H1 (cell line): ENCODE measurements at regions not wholly inside any gene's neighbourhood (a gene's known extent, or its start where the extent isn't known, plus 50 kb on each side); places are given as distances from the start of the nearest gene placed in this dataset.

Experiments
- CTCF ChIA-PET: fragments of 300-600 bp; sonication (Branson Sonifier 250); formaldehyde crosslinking; loops from one replicate; lab custom pipeline; 2021; ENCODE audit not compliant: partially characterized antibody; lab: Charles Lee
- POLR2A ChIA-PET: fragments of 300-600 bp; sonication (Branson Sonifier 250); formaldehyde crosslinking; loops from one replicate; lab custom pipeline; 2021; ENCODE audit warnings: inconsistent platforms; ENCODE audit not compliant: partially characterized antibody; lab: Charles Lee
- DNase-seq, 2 experiments: peaks; one replicate each; pipeline versions ENCODE4 v3.0.0 to v3.0.0-alpha.2; 2010 to 2022; ENCODE audit warnings: low spot score in 2 of 2, low read depth in 1 of 2, mixed read lengths in 1 of 2
- FAIRE-seq: peaks from 2 replicates; lab custom pipeline; 2011; peaks lifted over from hg19 to GRCh38; lab: Jason Lieb, UNC
- H2AFZ ChIP-seq: 2 replicates; pipeline ENCODE4 v1.8.1; 2012; ENCODE audit warnings: low read length, inconsistent platforms
- H2AK5ac ChIP-seq: 2 replicates; pipeline ENCODE4 v1.6.1; 2013; ENCODE audit warnings: low read depth, low read length
- H2BK120ac ChIP-seq: replicated peaks from 2 replicates; pipeline ENCODE3; 2013; ENCODE audit warnings: low read depth, low read length, inconsistent platforms
- H2BK12ac ChIP-seq: 2 replicates; pipeline ENCODE4 v1.6.1; 2013; ENCODE audit warnings: low read depth, low read length
- H2BK15ac ChIP-seq: 2 replicates; pipeline ENCODE4 v1.6.1; 2013; ENCODE audit warnings: low read length
- H2BK20ac ChIP-seq: 2 replicates; pipeline ENCODE4 v1.6.1; 2013; ENCODE audit warnings: low read length
- H2BK5ac ChIP-seq: 2 replicates; pipeline ENCODE4 v1.6.1; 2013; ENCODE audit warnings: low read depth, low read length
- H3K14ac ChIP-seq: 2 replicates; pipeline ENCODE4 v1.6.1; 2013; ENCODE audit warnings: inconsistent platforms; ENCODE audit not compliant: insufficient read length
- H3K18ac ChIP-seq: 2 replicates; pipeline ENCODE4 v1.6.1; 2013; ENCODE audit warnings: low read length; ENCODE audit errors: extremely low read depth
- H3K23ac ChIP-seq: 2 replicates; pipeline ENCODE4 v1.6.1; 2013; ENCODE audit warnings: inconsistent platforms; ENCODE audit not compliant: insufficient read length
- H3K23me2 ChIP-seq: 2 replicates; pipeline ENCODE4 v1.6.1; 2013; ENCODE audit warnings: low read depth, low read length
- H3K27ac ChIP-seq: 2 replicates; pipeline ENCODE4 v1.6.1; 2011; ENCODE audit warnings: low read depth, low read length, inconsistent platforms
- H3K27me3 ChIP-seq, 4 experiments: replicated peaks in 1 of 4; 1 replicate in 1 of 4; 2 replicates in 3 of 4; pipeline versions ENCODE4 v1.6.1 to v1.8.1; 2011 to 2013; ENCODE audit warnings: low read length in 3 of 4, mild to moderate bottlenecking in 3 of 4, inconsistent platforms in 2 of 4, mixed read lengths in 2 of 4, moderate library complexity in 1 of 4; ENCODE audit not compliant: control insufficient read depth in 3 of 4, insufficient read depth in 3 of 4; ENCODE audit errors: extremely low read depth in 1 of 4
- H3K36me3 ChIP-seq, 4 experiments: 2 replicates each; pipeline versions ENCODE4 v1.6.1 to v1.8.1; 2011 to 2013; ENCODE audit warnings: mild to moderate bottlenecking in 4 of 4, low read length in 3 of 4, moderate library complexity in 2 of 4, control low read depth in 1 of 4, inconsistent platforms in 1 of 4; ENCODE audit not compliant: insufficient read depth in 4 of 4, control insufficient read depth in 2 of 4
- H3K4ac ChIP-seq: replicated peaks from 2 replicates; pipeline ENCODE3; 2013; ENCODE audit warnings: low read length, low read depth, mixed read lengths, inconsistent platforms; ENCODE audit not compliant: insufficient read length
- H3K4me1 ChIP-seq, 4 experiments: replicated peaks in 1 of 4; 1 replicate in 1 of 4; 2 replicates in 3 of 4; pipeline versions ENCODE4 v1.6.1 to v1.8.1; 2011 to 2013; ENCODE audit warnings: low read length in 3 of 4, inconsistent platforms in 2 of 4, mixed read lengths in 1 of 4; ENCODE audit not compliant: insufficient read depth in 4 of 4, control insufficient read depth in 3 of 4
- H3K4me2 ChIP-seq, 2 experiments: 2 replicates each; pipeline versions ENCODE4 v1.6.1 to v1.8.1; 2011 to 2013; ENCODE audit warnings: low read depth in 2 of 2, low read length in 2 of 2, control low read depth in 1 of 2, inconsistent platforms in 1 of 2, mild to moderate bottlenecking in 1 of 2; ENCODE audit not compliant: insufficient read depth in 1 of 2
- H3K4me3 ChIP-seq, 4 experiments: fragments of 200-600, 300-600 bp in 1 of 4; sonication (generic), shearing (Covaris generic), sonication (Bioruptor Twin) in 1 of 4; 2 replicates each; pipeline versions ENCODE4 v1.5.1 to v1.8.1; 2011 to 2016; ENCODE audit warnings: low read length in 4 of 4, low read depth in 3 of 4, control low read depth in 2 of 4, inconsistent platforms in 2 of 4, mild to moderate bottlenecking in 2 of 4, mixed read lengths in 1 of 4, moderate library complexity in 1 of 4; ENCODE audit not compliant: insufficient read depth in 2 of 4; ENCODE audit errors: extremely low read depth in 1 of 4
- H3K56ac ChIP-seq: replicated peaks from 2 replicates; pipeline ENCODE3; 2013; ENCODE audit warnings: low read depth, mild to moderate bottlenecking, mixed read lengths, low read length, inconsistent platforms; ENCODE audit not compliant: insufficient read length
- H3K79me1 ChIP-seq: 2 replicates; pipeline ENCODE4 v1.6.1; 2013; ENCODE audit warnings: low read depth, low read length, control low read depth
- H3K79me2 ChIP-seq, 2 experiments: 2 replicates each; pipeline versions ENCODE4 v1.6.1 to v1.8.1; 2012 to 2013; ENCODE audit warnings: low read length in 2 of 2, mild to moderate bottlenecking in 2 of 2, inconsistent platforms in 1 of 2; ENCODE audit not compliant: insufficient read depth in 2 of 2, control insufficient read depth in 1 of 2
- H3K9ac ChIP-seq, 4 experiments: replicated peaks in 1 of 4; 1 replicate in 1 of 4; 2 replicates in 3 of 4; pipeline versions ENCODE4 v1.6.1 to v1.8.1; 2011 to 2013; ENCODE audit warnings: low read depth in 3 of 4, low read length in 3 of 4, control low read depth in 2 of 4, mild to moderate bottlenecking in 2 of 4, moderate library complexity in 2 of 4, inconsistent platforms in 1 of 4; ENCODE audit errors: extremely low read depth in 1 of 4
- H3K9me3 ChIP-seq, 2 experiments: 2 replicates each; pipeline versions ENCODE4 v1.6.1 to v1.8.1; 2012 to 2013; ENCODE audit warnings: mild to moderate bottlenecking in 2 of 2, moderate library complexity in 2 of 2, control low read depth in 1 of 2, inconsistent platforms in 1 of 2, low read depth in 1 of 2, low read length in 1 of 2, mixed read lengths in 1 of 2; ENCODE audit not compliant: insufficient read depth in 2 of 2
- H4K20me1 ChIP-seq, 2 experiments: replicated peaks in 1 of 2; 2 replicates each; pipeline versions ENCODE3 to v1.8.1; 2011 to 2013; ENCODE audit warnings: inconsistent platforms in 2 of 2, low read length in 2 of 2, mild to moderate bottlenecking in 1 of 2; ENCODE audit not compliant: insufficient read depth in 2 of 2, control insufficient read depth in 1 of 2
- H4K5ac ChIP-seq: 2 replicates; pipeline ENCODE4 v1.6.1; 2013; ENCODE audit warnings: low read length, low read depth, mixed read lengths, inconsistent platforms; ENCODE audit not compliant: insufficient read length
- H4K8ac ChIP-seq: 2 replicates; pipeline ENCODE4 v1.8.0; 2013; ENCODE audit warnings: mild to moderate bottlenecking, moderate library complexity, low read length, inconsistent platforms; ENCODE audit not compliant: insufficient read depth; ENCODE audit errors: extremely low read depth
- H4K91ac ChIP-seq: replicated peaks from 2 replicates; pipeline ENCODE3; 2013; ENCODE audit warnings: low read length, mixed read lengths, inconsistent platforms; ENCODE audit not compliant: insufficient read length
- EP300 ChIP-seq, 2 experiments: IDR thresholded peaks; 1 replicate in 1 of 2; 2 replicates in 1 of 2; pipeline ENCODE4 v1.6.1; 2011 to 2012; ENCODE audit warnings: low read depth in 2 of 2, low read length in 2 of 2, mild to moderate bottlenecking in 2 of 2, borderline replicate concordance in 1 of 2, inconsistent platforms in 1 of 2, moderate library complexity in 1 of 2
- TBP ChIP-seq: IDR thresholded peaks from 2 replicates; pipeline ENCODE4 v1.6.1; 2011; ENCODE audit warnings: low read depth, low read length, improper control_type of control experiment
- YY1 ChIP-seq: IDR thresholded peaks from 2 replicates; pipeline ENCODE4 v1.6.1; 2011; ENCODE audit warnings: low read depth, mild to moderate bottlenecking, low read length
- WGBS, 2 experiments: shearing (Covaris generic) in 1 of 2; methylation state at CpG; one replicate each; pipeline versions ENCODE4 v1.1.6 to v1.1.7; 2013 to 2015; ENCODE audit warnings: low lambda C conversion rate in 2 of 2, mixed read lengths in 2 of 2, inconsistent platforms in 1 of 2, low coverage in 1 of 2, missing lambda C conversion rate in 1 of 2; ENCODE audit not compliant: insufficient replicate concordance in 2 of 2, insufficient coverage in 1 of 2, insufficient read length in 1 of 2; ENCODE audit errors: extremely low coverage in 1 of 2, missing lambda C conversion rate in 1 of 2; 5-methylcytosine and 5-hydroxymethylcytosine counted together
- TF ChIP-seq, protein P1 (sequence below): IDR thresholded peaks from 2 replicates; pipeline ENCODE4 v1.6.1; 2011; ENCODE audit warnings: low read length, improper control_type of control experiment

DNA sequence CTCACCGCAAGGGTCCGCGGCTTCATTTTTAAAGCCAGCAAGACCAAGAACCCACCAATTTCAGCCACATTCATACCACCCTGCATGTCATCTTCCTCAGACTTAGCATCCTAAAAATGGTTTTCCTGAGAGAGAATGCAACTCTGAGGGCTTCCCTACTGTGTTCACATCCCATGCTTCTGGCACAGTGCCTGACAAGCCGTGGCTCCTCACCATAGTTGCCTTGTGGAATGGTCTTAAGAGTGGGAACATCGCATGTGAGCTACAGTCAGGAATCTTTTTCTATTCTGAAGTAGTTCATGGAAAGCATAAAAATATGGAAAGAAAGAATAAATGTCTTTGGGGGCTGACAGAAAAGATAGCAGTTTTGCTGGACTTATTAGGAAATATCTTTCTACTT, 120.3 kb downstream of the RAP2B start:
- no peak for DNase-seq
- Histone ChIP-seq H3K9me3 (peaks cover 0 to 3% of the 10 kb centered on the region in 2 experiments; a peak in 1 of 4 replicates), H3K4ac (no peak overlapping the region), H4K20me1 (no peaks in the 10 kb centered on the region), H3K4me3 (no peak overlapping the region), H2BK15ac (no peak overlapping the region), H2AFZ (no peak overlapping the region), H4K8ac (no peak overlapping the region), H3K18ac (no peak overlapping the region), H3K14ac (no peak overlapping the region), H4K91ac (no peak overlapping the region), H3K79me1 (no peaks in the 10 kb centered on the region), H3K56ac (no peak overlapping the region), H3K27ac (no peak overlapping the region), H2BK20ac (no peak overlapping the region), H2BK5ac (no peak overlapping the region), H3K27me3 (no peaks in the 10 kb centered on the region), H4K5ac (no peak overlapping the region), H3K9ac (no peak overlapping the region), H2BK12ac (no peak overlapping the region), H2AK5ac (no peak overlapping the region), H3K23ac (no peak overlapping the region), H2BK120ac (no peak overlapping the region), H3K4me1 (no peaks in the 10 kb centered on the region; a peak in 1 of 7 replicates), H3K79me2 (no peaks in the 10 kb centered on the region), H3K4me2 (no peak overlapping the region), H3K36me3 (no peaks in the 10 kb centered on the region), H3K23me2 (no peaks in the 10 kb centered on the region)
- TF ChIP-seq, protein P1, sequence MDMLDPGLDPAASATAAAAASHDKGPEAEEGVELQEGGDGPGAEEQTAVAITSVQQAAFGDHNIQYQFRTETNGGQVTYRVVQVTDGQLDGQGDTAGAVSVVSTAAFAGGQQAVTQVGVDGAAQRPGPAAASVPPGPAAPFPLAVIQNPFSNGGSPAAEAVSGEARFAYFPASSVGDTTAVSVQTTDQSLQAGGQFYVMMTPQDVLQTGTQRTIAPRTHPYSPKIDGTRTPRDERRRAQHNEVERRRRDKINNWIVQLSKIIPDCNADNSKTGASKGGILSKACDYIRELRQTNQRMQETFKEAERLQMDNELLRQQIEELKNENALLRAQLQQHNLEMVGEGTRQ, result no peak
- TF ChIP-seq EP300 (IDR thresholded peaks at IDR 0.05; ENCODE audit: borderline replicate concordance in 1 of 2, low read depth in 2 of 2, low read length in 2 of 2) (no peak), TBP (no peak), YY1 (no peak)
- FAIRE-seq, result no peak
- ChIA-PET POLR2A (no interaction called here), CTCF (interaction anchor here (1.2 kb wide), 1 partner anchor 8 kb away, joined by 6 read pairs; no protein-coding TSS in a partner anchor)
- WGBS, 2 experiments, result 100% methylated on average over 5 of the region's 5 CpGs; no CpG with 5 or more reads in 1 of the 2 experiments
